ENCODE measurements at regions not wholly inside any gene's neighbourhood (a gene's known extent, or its start where the extent isn't known, plus 50 kb on each side); places are given as distances from the start of the nearest gene placed in this dataset.

DNA sequence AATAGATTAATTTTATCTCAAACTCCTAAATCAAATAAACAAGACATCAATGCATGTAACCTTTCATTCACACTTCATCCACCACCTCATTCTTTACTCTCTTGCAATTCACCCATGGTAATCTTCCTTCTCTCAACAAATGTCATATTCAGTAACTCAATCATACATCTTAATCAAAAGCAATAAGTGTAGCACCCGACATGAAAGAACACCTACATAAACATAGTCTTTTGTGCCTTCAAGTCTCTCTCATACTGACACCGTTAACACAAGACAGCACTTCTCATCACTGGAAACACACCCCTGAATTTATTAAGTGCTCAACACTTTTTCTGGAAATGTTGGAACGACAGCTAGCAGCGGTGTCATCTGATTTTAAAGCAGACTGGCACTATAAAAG, 225.9 kb downstream of the TTLL7 start:
- CTCF ChIA-PET: no interaction called here
- no CpG with 5 or more reads among the region's 4 CpGs for WGBS, 2 experiments (ENCODE audit: extremely low coverage in 2 of 2, insufficient read length in 1 of 2)
- in situ Hi-C loops (cut with MboI; ENCODE audit: low sequenced_read_pairs) (no loop called here), dilution Hi-C loops (cut with HindIII; ENCODE audit: low sequenced_read_pairs, unreplicated experiment) (no loop called here), intact Hi-C loops (cut with micrococcal nuclease) (no loop called here)
- no peak overlapping the region for H2BK120ac ChIP-seq (ENCODE audit: low read depth, low read length)
- H3K23ac ChIP-seq (ENCODE audit: low read depth, low read length): no peak overlapping the region
- no peak overlapping the region for H3K14ac ChIP-seq (replicated peaks; ENCODE audit: low read depth, low read length)
- no peak overlapping the region for H3K27ac ChIP-seq (ENCODE audit: insufficient read depth, low read length)
- H3K27me3 ChIP-seq (ENCODE audit: control insufficient read depth, insufficient read depth, low read length): no peaks in the 10 kb centered on the region
- no peaks in the 10 kb centered on the region for H3K9me1 ChIP-seq (ENCODE audit: insufficient read depth, low read length)
- ATAC-seq (ENCODE audit: low read depth): no peak
- no peak overlapping the region for H3K4ac ChIP-seq (ENCODE audit: low read depth, low read length)
- no peak overlapping the region for H3K4me3 ChIP-seq (ENCODE audit: insufficient read depth, low read depth, low read length)
- POLR2A ChIA-PET (ENCODE audit: unreplicated experiment): no interaction called here
- TF ChIP-seq, protein P1, sequence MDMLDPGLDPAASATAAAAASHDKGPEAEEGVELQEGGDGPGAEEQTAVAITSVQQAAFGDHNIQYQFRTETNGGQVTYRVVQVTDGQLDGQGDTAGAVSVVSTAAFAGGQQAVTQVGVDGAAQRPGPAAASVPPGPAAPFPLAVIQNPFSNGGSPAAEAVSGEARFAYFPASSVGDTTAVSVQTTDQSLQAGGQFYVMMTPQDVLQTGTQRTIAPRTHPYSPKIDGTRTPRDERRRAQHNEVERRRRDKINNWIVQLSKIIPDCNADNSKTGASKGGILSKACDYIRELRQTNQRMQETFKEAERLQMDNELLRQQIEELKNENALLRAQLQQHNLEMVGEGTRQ (IDR thresholded peaks at IDR 0.05; ENCODE audit: low read depth, low read length): no peak
- TF ChIP-seq BHLHE40 (IDR thresholded peaks at IDR 0.05; ENCODE audit: low read depth, low read length) (no peak), MAZ (IDR thresholded peaks at IDR 0.05; ENCODE audit: borderline replicate concordance, low read depth, low read length) (no peak), FOS (IDR thresholded peaks at IDR 0.05; ENCODE audit: low read depth, low read length) (no peak), MXI1 (IDR thresholded peaks at IDR 0.05; ENCODE audit: borderline replicate concordance, low read depth, low read length) (no peak), CEBPB (IDR thresholded peaks at IDR 0.05; ENCODE audit: low read depth, low read length) (no peak), RAD21 (IDR thresholded peaks at IDR 0.05; ENCODE audit: low read length) (no peak), POLR2A (IDR thresholded peaks at IDR 0.05; ENCODE audit: low read depth, low read length) (no peak), ELK1 (IDR thresholded peaks at IDR 0.05; ENCODE audit: borderline replicate concordance, low read depth, low read length) (no peak), SMC3 (IDR thresholded peaks at IDR 0.05; ENCODE audit: low read depth, low read length) (no peak), MAFK (IDR thresholded peaks at IDR 0.05; ENCODE audit: low read depth, low read length) (no peak), RFX5 (IDR thresholded peaks at IDR 0.05; ENCODE audit: low read depth, low read length) (no peak), RCOR1 (IDR thresholded peaks at IDR 0.05; ENCODE audit: insufficient replicate concordance, low read length) (no peak), NFE2L2 (IDR thresholded peaks at IDR 0.05; ENCODE audit: low read depth, low read length) (no peak), CHD1 (IDR thresholded peaks at IDR 0.05; ENCODE audit: low read depth, low read length) (no peak)
- TF ChIP-seq, protein P2, sequence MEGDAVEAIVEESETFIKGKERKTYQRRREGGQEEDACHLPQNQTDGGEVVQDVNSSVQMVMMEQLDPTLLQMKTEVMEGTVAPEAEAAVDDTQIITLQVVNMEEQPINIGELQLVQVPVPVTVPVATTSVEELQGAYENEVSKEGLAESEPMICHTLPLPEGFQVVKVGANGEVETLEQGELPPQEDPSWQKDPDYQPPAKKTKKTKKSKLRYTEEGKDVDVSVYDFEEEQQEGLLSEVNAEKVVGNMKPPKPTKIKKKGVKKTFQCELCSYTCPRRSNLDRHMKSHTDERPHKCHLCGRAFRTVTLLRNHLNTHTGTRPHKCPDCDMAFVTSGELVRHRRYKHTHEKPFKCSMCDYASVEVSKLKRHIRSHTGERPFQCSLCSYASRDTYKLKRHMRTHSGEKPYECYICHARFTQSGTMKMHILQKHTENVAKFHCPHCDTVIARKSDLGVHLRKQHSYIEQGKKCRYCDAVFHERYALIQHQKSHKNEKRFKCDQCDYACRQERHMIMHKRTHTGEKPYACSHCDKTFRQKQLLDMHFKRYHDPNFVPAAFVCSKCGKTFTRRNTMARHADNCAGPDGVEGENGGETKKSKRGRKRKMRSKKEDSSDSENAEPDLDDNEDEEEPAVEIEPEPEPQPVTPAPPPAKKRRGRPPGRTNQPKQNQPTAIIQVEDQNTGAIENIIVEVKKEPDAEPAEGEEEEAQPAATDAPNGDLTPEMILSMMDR (conservative IDR thresholded peaks at IDR 0.05; ENCODE audit: low read depth, low read length): no peak
- no peaks in the 10 kb centered on the region for H3K4me1 ChIP-seq (ENCODE audit: control insufficient read depth, insufficient read depth, low read length)
- no peak overlapping the region for H3K56ac ChIP-seq (ENCODE audit: extremely low read depth, insufficient read depth, low read length)
- H2BK5ac ChIP-seq (ENCODE audit: low read depth, low read length, poor library complexity, severe bottlenecking): no peak overlapping the region
- no peak overlapping the region for H4K91ac ChIP-seq (ENCODE audit: insufficient read depth, low read depth, low read length)
- no peak overlapping the region for H3K4me2 ChIP-seq (ENCODE audit: low read depth, low read length)
- H3K9ac ChIP-seq (ENCODE audit: low read depth, low read length): no peak overlapping the region
- no peak overlapping the region for H2BK20ac ChIP-seq (ENCODE audit: low read depth, low read length)
- H2AFZ ChIP-seq (replicated peaks; ENCODE audit: low read length, poor library complexity): no peak overlapping the region
- no peaks in the 10 kb centered on the region for H3K36me3 ChIP-seq (ENCODE audit: control insufficient read depth, insufficient read depth, low read length)
- H3K9me3 ChIP-seq (ENCODE audit: control insufficient read depth, insufficient read depth, low read length): no peaks in the 10 kb centered on the region
- no peak overlapping the region for H2AK5ac ChIP-seq (ENCODE audit: low read depth, low read length)
- no peak overlapping the region for H3K18ac ChIP-seq (ENCODE audit: low read depth, low read length)
- H2AK9ac ChIP-seq (replicated peaks; ENCODE audit: low read depth, low read length, poor library complexity): no peak overlapping the region
- no peak overlapping the region for H4K8ac ChIP-seq (ENCODE audit: low read depth in 2 of 2, low read length in 2 of 2)
- H2BK15ac ChIP-seq (ENCODE audit: low read depth, low read length): no peak overlapping the region
- no TSS peak for BruUV-seq (replicated peaks)
- DNase-seq: no peak
- H3K79me1 ChIP-seq (ENCODE audit: low read depth in 1 of 2, low read length in 2 of 2): no peaks in the 10 kb centered on the region
- H4K20me1 ChIP-seq (ENCODE audit: insufficient read depth, low read length): no peaks in the 10 kb centered on the region
- no peak overlapping the region for H4K5ac ChIP-seq (ENCODE audit: low read depth, low read length)
